ENCODE measurements at regions not wholly inside any gene's neighbourhood (a gene's known extent, or its start where the extent isn't known, plus 50 kb on each side); places are given as distances from the start of the nearest gene placed in this dataset.

DNA sequence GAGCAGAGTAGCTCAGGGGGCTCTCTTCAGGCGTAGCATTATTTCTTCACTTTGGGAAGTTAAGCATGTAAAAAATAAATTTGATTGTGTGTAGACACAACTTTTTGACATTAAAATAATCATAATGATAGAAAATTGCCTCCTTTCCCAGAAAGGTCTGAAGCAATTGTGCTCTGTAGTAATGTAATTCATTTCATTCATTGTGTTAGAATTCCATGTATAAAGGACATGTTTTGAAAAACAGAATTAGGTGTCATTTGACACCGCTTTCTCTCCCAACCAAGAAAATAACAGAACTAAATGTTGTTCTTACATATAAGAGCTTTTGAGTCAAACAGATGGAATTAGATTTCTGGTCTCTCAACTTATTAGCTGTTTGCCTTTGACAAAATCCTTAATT, 1064.2 kb upstream of the FAM98A start:
- POLR2A ChIA-PET = no interaction called here
- TF ChIP-seq CTCF (IDR thresholded peaks at IDR 0.05; ENCODE audit: insufficient read depth, low read length, missing control alignments) = no peak
- DNase-seq (ENCODE audit: low read depth, low spot score) = no peak
- CTCF ChIA-PET = no interaction called here
- H3K4me3 ChIP-seq (ENCODE audit: low read depth, low read length) = no peak overlapping the region

- POLR2A ChIA-PET = no interaction called here
- no peak for DNase-seq (ENCODE audit: low read depth, low spot score)
- no peak overlapping the region for H3K4me3 ChIP-seq (ENCODE audit: low read depth, low read length)
- CTCF ChIA-PET = no interaction called here
- no peak for TF ChIP-seq CTCF (IDR thresholded peaks at IDR 0.05; ENCODE audit: insufficient read depth, low read length, missing control alignments)
Measured at GRCh38 chr2:34660741-34661140, 1061.6 kb upstream of the FAM98A start.

- no peak for DNase-seq (ENCODE audit: low read depth, low spot score)
- POLR2A ChIA-PET = no interaction called here
- CTCF ChIA-PET = no interaction called here
- H3K4me3 ChIP-seq (ENCODE audit: low read depth, low read length) = no peak overlapping the region
- no peak for TF ChIP-seq CTCF (IDR thresholded peaks at IDR 0.05; ENCODE audit: insufficient read depth, low read length, missing control alignments)
Measured at GRCh38 chr2:34656632-34657031, 1057.5 kb upstream of the FAM98A start.

DNA sequence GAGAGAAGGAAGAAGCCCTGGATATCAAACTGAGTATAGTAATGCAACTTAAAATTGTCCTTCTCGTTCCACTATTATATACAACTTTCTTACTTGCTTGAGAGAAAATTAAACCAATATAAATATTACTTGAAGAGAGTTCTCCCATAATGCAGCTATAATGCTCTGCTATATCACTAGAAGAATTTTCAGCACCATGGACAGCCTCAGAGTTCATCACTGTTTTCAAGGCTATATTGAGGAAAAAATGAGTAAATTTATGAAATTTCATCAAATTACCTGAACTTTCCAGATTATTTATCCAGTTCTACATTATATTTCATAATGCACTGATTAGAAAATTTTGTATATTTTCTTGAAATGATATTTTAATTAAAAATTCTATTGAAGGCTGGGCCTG, 1053.5 kb upstream of the FAM98A start:
- no peak for TF ChIP-seq CTCF (IDR thresholded peaks at IDR 0.05; ENCODE audit: insufficient read depth, low read length, missing control alignments)
- CTCF ChIA-PET = no interaction called here
- no peak for DNase-seq (ENCODE audit: low read depth, low spot score)
- no peak overlapping the region for H3K4me3 ChIP-seq (ENCODE audit: low read depth, low read length)
- POLR2A ChIA-PET = no interaction called here

- TF ChIP-seq CTCF (IDR thresholded peaks at IDR 0.05; ENCODE audit: insufficient read depth, low read length, missing control alignments) = no peak
- ChIA-PET POLR2A (no interaction called here), CTCF (no interaction called here)
- DNase-seq (ENCODE audit: low read depth, low spot score) = no peak
- H3K4me3 ChIP-seq (ENCODE audit: low read depth, low read length) = no peak overlapping the region
Measured at GRCh38 chr2:34646901-34647300, 1047.8 kb upstream of the FAM98A start.

- no peak for TF ChIP-seq CTCF (IDR thresholded peaks at IDR 0.05; ENCODE audit: insufficient read depth, low read length, missing control alignments)
- ChIA-PET POLR2A (no interaction called here), CTCF (no interaction called here)
- DNase-seq (ENCODE audit: low read depth, low spot score) = no peak
- no peak overlapping the region for H3K4me3 ChIP-seq (ENCODE audit: low read depth, low read length)
Measured at GRCh38 chr2:34632327-34632726, 1033.2 kb upstream of the FAM98A start.

Data from AG04449 (cell line).